A549 (cell line): ENCODE measurements at regions not wholly inside any gene's neighbourhood (a gene's known extent, or its start where the extent isn't known, plus 50 kb on each side); places are given as distances from the start of the nearest gene placed in this dataset.

Source experiments
- CTCF ChIP-seq: fragments of >200 bp; sonication (Bioruptor Twin); formaldehyde crosslinking; IDR thresholded peaks from 3 replicates; pipeline ENCODE4 v1.5.1; 2016
- NPAS2 ChIP-seq: fragments of 250-450 bp; sonication (Bioruptor Pico); IDR thresholded peaks from 2 replicates; pipeline ENCODE4 v1.8.0; 2022; ENCODE audit warnings: mild to moderate bottlenecking, moderate library complexity, borderline replicate concordance
- SMC3 ChIP-seq: fragments of >200 bp; sonication (Bioruptor Twin); formaldehyde crosslinking; IDR thresholded peaks from 3 replicates; pipeline ENCODE4 v1.6.1; 2018; ENCODE audit warnings: inconsistent platforms

- TF ChIP-seq CTCF (no peak), SMC3 (no peak), NPAS2 (CRISPR knock-in tag) (no peak)
These were observed 481.7 kb upstream of the CRIM1 start for GRCh38 chr2:35873921-35874320.
